HCT116 (cell line): ENCODE measurements at regions not wholly inside any gene's neighbourhood (a gene's known extent, or its start where the extent isn't known, plus 50 kb on each side); places are given as distances from the start of the nearest gene placed in this dataset.

Experiments used
- ATAC-seq: fragments of 200-7000 bp; cut with Tn5 transposase; 2 replicates; pipeline ENCODE4 v1.9.1; 2020; ENCODE audit warnings: mild to moderate bottlenecking, moderate library complexity
- BruUV-seq: library from RNA; stranded (reverse); fragments of 400-500 nt; replicated peaks from 2 replicates; lab custom pipeline; 2021; lab: Mats Ljungman, UMichigan
- CTCF ChIA-PET: fragments of 300-600 bp; sonication (Branson Sonifier 250); formaldehyde crosslinking; loops from one replicate; lab custom pipeline; 2021; ENCODE audit warnings: antibody characterized with exemption; lab: Charles Lee
- POLR2A ChIA-PET: fragments of 300-600, 350-600 bp; sonication (Branson Sonifier 250); formaldehyde crosslinking; loops from one replicate; lab custom pipeline; 2021; ENCODE audit warnings: antibody characterized with exemption; lab: Charles Lee
- RAD21 ChIA-PET, 2 experiments: fragments of 300-600 bp; sonication (Branson Sonifier 250); formaldehyde crosslinking; loops; one replicate each; lab custom pipeline; 2023; ENCODE audit warnings: low total read pairs in 2 of 2; ENCODE audit not compliant: uncharacterized antibody in 2 of 2, unreplicated experiment in 2 of 2, low non-redundant PET in 1 of 2; lab: Charles Lee
- DNase-seq: peaks from one replicate; pipeline ENCODE4 v3.0.0-alpha.2; 2010; ENCODE audit warnings: low read depth, low spot score
- H2AFZ ChIP-seq: fragments of 200-600 bp; shearing (Covaris generic), sonication (generic); 2 replicates; pipeline ENCODE4 v1.6.1; 2017; ENCODE audit warnings: low read depth, mixed run types, mixed read lengths, antibody characterized with exemption, low read length; ENCODE audit not compliant: poor library complexity, severe bottlenecking
- H3K27ac ChIP-seq: 2 replicates; pipeline ENCODE4 v1.5.1; 2012; ENCODE audit warnings: low read depth, low read length
- H3K27me3 ChIP-seq: fragments of 200-600 bp; sonication (generic); 2 replicates; pipeline ENCODE4 v1.6.1; 2016; ENCODE audit warnings: mixed run types, low read length, mixed read lengths; ENCODE audit not compliant: insufficient read depth
- H3K36me3 ChIP-seq, 2 experiments: fragments of 200-500 bp in 1 of 2; fragments of 200-600 bp in 1 of 2; sonication (Bioruptor generic) in 1 of 2; sonication (generic) in 1 of 2; 2 replicates each; pipeline versions ENCODE4 v1.5.1 to v1.6.1; 2014 to 2016; ENCODE audit warnings: low read length in 2 of 2, inconsistent platforms in 1 of 2, mixed read lengths in 1 of 2, mixed run types in 1 of 2; ENCODE audit not compliant: insufficient read depth in 2 of 2, control insufficient read depth in 1 of 2
- H3K4me1 ChIP-seq, 2 experiments: fragments of 200-600 bp in 1 of 2; sonication (generic) in 1 of 2; 2 replicates each; pipeline versions ENCODE4 v1.5.1 to v1.6.1; 2012 to 2017; ENCODE audit warnings: low read length in 2 of 2, inconsistent platforms in 1 of 2, mild to moderate bottlenecking in 1 of 2, mixed read lengths in 1 of 2, mixed run types in 1 of 2, moderate library complexity in 1 of 2; ENCODE audit not compliant: insufficient read depth in 2 of 2, control insufficient read depth in 1 of 2
- H3K4me2 ChIP-seq: fragments of 200-600 bp; sonication (generic); 2 replicates; pipeline ENCODE4 v1.6.1; 2017; ENCODE audit warnings: mixed run types, low read length, mixed read lengths
- H3K4me3 ChIP-seq, 2 experiments: fragments of 200-600 bp in 1 of 2; sonication (generic) in 1 of 2; replicated peaks in 1 of 2; 2 replicates each; pipeline ENCODE4 v1.5.1; 2011 to 2016; ENCODE audit warnings: low read length in 2 of 2, control low read depth in 1 of 2, low read depth in 1 of 2, mild to moderate bottlenecking in 1 of 2, mixed read lengths in 1 of 2, mixed run types in 1 of 2
- H3K79me2 ChIP-seq: fragments of 200-600 bp; sonication (generic); 2 replicates; pipeline ENCODE4 v1.6.1; 2017; ENCODE audit warnings: mild to moderate bottlenecking, mixed run types, low read length, moderate library complexity, mixed read lengths; ENCODE audit not compliant: insufficient read depth
- H3K9ac ChIP-seq: fragments of 200-600 bp; sonication (generic); 2 replicates; pipeline ENCODE4 v1.6.1; 2016; ENCODE audit warnings: low read length, mixed read lengths
- H3K9me2 ChIP-seq: fragments of 200-600 bp; sonication (generic), shearing (Covaris generic); 2 replicates; pipeline ENCODE4 v1.6.1; 2017; ENCODE audit warnings: mixed run types, mild to moderate bottlenecking, moderate library complexity; ENCODE audit not compliant: insufficient read depth
- H3K9me3 ChIP-seq, 2 experiments: fragments of 200-500 bp in 1 of 2; fragments of 200-600 bp in 1 of 2; sonication (Bioruptor generic) in 1 of 2; sonication (generic) in 1 of 2; 2 replicates each; pipeline ENCODE4 v1.6.1; 2014 to 2017; ENCODE audit warnings: low read length in 2 of 2, mixed read lengths in 2 of 2, inconsistent platforms in 1 of 2, low read depth in 1 of 2, mild to moderate bottlenecking in 1 of 2, mixed run types in 1 of 2, moderate library complexity in 1 of 2; ENCODE audit not compliant: control insufficient read depth in 1 of 2, insufficient read depth in 1 of 2
- H4K20me1 ChIP-seq: fragments of 200-600 bp; sonication (generic), shearing (Covaris generic); 2 replicates; pipeline ENCODE4 v1.6.1; 2017; ENCODE audit warnings: mixed run types, mild to moderate bottlenecking, moderate library complexity; ENCODE audit not compliant: insufficient read depth
- CEBPB ChIP-seq: IDR thresholded peaks from 2 replicates; pipeline ENCODE4 v1.6.1; 2012; ENCODE audit warnings: low read depth
- EGR1 ChIP-seq: IDR thresholded peaks from 2 replicates; pipeline ENCODE4 v1.6.1; 2012; ENCODE audit warnings: low read depth
- ELF1 ChIP-seq: IDR thresholded peaks from 2 replicates; pipeline ENCODE4 v1.6.1; 2012; ENCODE audit warnings: low read depth, borderline replicate concordance
- EZH2 ChIP-seq: fragments of 200-600 bp; sonication (generic); IDR thresholded peaks from 2 replicates; pipeline ENCODE4 v1.6.1; 2017; ENCODE audit warnings: antibody characterized with exemption, mixed run types
- FOSL1 ChIP-seq: IDR thresholded peaks from 2 replicates; pipeline ENCODE4 v1.6.1; 2012; ENCODE audit warnings: low read depth
- MAX ChIP-seq: IDR thresholded peaks from 2 replicates; pipeline ENCODE4 v1.6.1; 2012
- POLR2A ChIP-seq: IDR thresholded peaks from 2 replicates; pipeline ENCODE4 v1.7.0; 2011; ENCODE audit warnings: borderline replicate concordance; ENCODE audit not compliant: insufficient read depth, insufficient read length; ENCODE audit errors: extremely low read depth
- POLR2AphosphoS5 ChIP-seq: IDR thresholded peaks from 2 replicates; pipeline ENCODE4 v1.6.1; 2011; ENCODE audit warnings: mild to moderate bottlenecking, low read depth, low read length, moderate library complexity
- RAD21 ChIP-seq: IDR thresholded peaks from 2 replicates; pipeline ENCODE4 v1.6.1; 2012; ENCODE audit warnings: low read depth, mild to moderate bottlenecking
- SP1 ChIP-seq: IDR thresholded peaks from 2 replicates; pipeline ENCODE4 v1.6.1; 2012; ENCODE audit warnings: low read depth
- SRF ChIP-seq: IDR thresholded peaks from 2 replicates; pipeline ENCODE4 v1.6.1; 2012; ENCODE audit warnings: low read depth
- TCF7L2 ChIP-seq: IDR thresholded peaks from 2 replicates; pipeline ENCODE4 v1.7.0; 2011; ENCODE audit warnings: borderline replicate concordance, inconsistent platforms; ENCODE audit not compliant: insufficient read depth, insufficient read length; ENCODE audit errors: extremely low read depth
- YY1 ChIP-seq: IDR thresholded peaks from 2 replicates; pipeline ENCODE4 v1.6.1; 2011; ENCODE audit warnings: low read length, low read depth, moderate library complexity, mild to moderate bottlenecking; ENCODE audit not compliant: insufficient replicate concordance; ENCODE audit errors: extremely low read depth
- ZFX ChIP-seq: fragments of 450-650 bp; IDR thresholded peaks from 2 replicates; pipeline ENCODE4 v1.6.1; 2017
- ZNF274 ChIP-seq: fragments of 200-500 bp; sonication (Bioruptor generic); IDR thresholded peaks from 2 replicates; pipeline ENCODE4 v1.6.1; 2014; ENCODE audit warnings: mild to moderate bottlenecking, low read depth, low read length, inconsistent platforms
- intact Hi-C: fragments of 100-400 bp; cut with micrococcal nuclease; formaldehyde crosslinking; loops from 2 replicates; pipeline ENCODE4 v1.10.0; 2022

- no peak for TF ChIP-seq ZNF274
- TF ChIP-seq EZH2 = no peak
- no peak for TF ChIP-seq POLR2A
- TF ChIP-seq SRF = no peak
- TF ChIP-seq YY1 = no peak
Measured at GRCh38 chr13:93151277-93151676, 75.3 kb upstream of the GPC6 start (continued).

- no peak overlapping the region for H3K4me2 ChIP-seq
- CTCF ChIA-PET = no interaction called here
- H3K79me2 ChIP-seq = no peaks in the 10 kb centered on the region
- TF ChIP-seq RAD21 = no peak
- no peak for TF ChIP-seq MAX
- H3K4me1 ChIP-seq = no peaks in the 10 kb centered on the region
- no peak for DNase-seq
- no peaks in the 10 kb centered on the region for H3K9me2 ChIP-seq
- BruUV-seq = no TSS peak
- peaks cover 6 to 23% of the 10 kb centered on the region in 2 experiments; a peak in 2 of 4 replicates for H3K9me3 ChIP-seq
- no peaks in the 10 kb centered on the region for H3K36me3 ChIP-seq
- no peak overlapping the region for H3K4me3 ChIP-seq
- no peak overlapping the region for H3K27ac ChIP-seq
- no peaks in the 10 kb centered on the region for H3K27me3 ChIP-seq
- intact Hi-C loops = no loop called here
- no peak for ATAC-seq
- RAD21 ChIA-PET = no interaction called here
- H2AFZ ChIP-seq = no peak overlapping the region
- H3K9ac ChIP-seq = no peak overlapping the region
- H4K20me1 ChIP-seq = no peaks in the 10 kb centered on the region
- POLR2A ChIA-PET = no interaction called here
Measured at GRCh38 chr13:93158565-93158964, 68.0 kb upstream of the GPC6 start.

- Histone ChIP-seq H3K27ac (no peak overlapping the region), H3K27me3 (no peaks in the 10 kb centered on the region), H3K9me3 (peaks cover 17 to 19% of the 10 kb centered on the region in 2 experiments; a peak in 2 of 4 replicates), H3K36me3 (no peaks in the 10 kb centered on the region), H3K4me1 (no peaks in the 10 kb centered on the region), H3K9ac (no peak overlapping the region), H3K9me2 (no peaks in the 10 kb centered on the region), H4K20me1 (no peaks in the 10 kb centered on the region), H3K4me2 (no peak overlapping the region), H3K79me2 (no peaks in the 10 kb centered on the region), H2AFZ (no peak overlapping the region), H3K4me3 (no peak overlapping the region)
- TF ChIP-seq TCF7L2 (no peak), EGR1 (no peak), POLR2AphosphoS5 (no peak), ZFX (no peak), ELF1 (no peak), YY1 (no peak), CEBPB (no peak), FOSL1 (no peak), SP1 (no peak), ZNF274 (no peak), POLR2A (no peak)
- RAD21 ChIA-PET = no interaction called here
- POLR2A ChIA-PET = no interaction called here
- intact Hi-C loops = no loop called here
- no TSS peak for BruUV-seq
- DNase-seq = no peak
- no peak for ATAC-seq
- CTCF ChIA-PET = no interaction called here
Measured at GRCh38 chr13:93169980-93170379, 56.6 kb upstream of the GPC6 start.
